ENCODE measurements at regions not wholly inside any gene's neighbourhood (a gene's known extent, or its start where the extent isn't known, plus 50 kb on each side); places are given as distances from the start of the nearest gene placed in this dataset.

DNA sequence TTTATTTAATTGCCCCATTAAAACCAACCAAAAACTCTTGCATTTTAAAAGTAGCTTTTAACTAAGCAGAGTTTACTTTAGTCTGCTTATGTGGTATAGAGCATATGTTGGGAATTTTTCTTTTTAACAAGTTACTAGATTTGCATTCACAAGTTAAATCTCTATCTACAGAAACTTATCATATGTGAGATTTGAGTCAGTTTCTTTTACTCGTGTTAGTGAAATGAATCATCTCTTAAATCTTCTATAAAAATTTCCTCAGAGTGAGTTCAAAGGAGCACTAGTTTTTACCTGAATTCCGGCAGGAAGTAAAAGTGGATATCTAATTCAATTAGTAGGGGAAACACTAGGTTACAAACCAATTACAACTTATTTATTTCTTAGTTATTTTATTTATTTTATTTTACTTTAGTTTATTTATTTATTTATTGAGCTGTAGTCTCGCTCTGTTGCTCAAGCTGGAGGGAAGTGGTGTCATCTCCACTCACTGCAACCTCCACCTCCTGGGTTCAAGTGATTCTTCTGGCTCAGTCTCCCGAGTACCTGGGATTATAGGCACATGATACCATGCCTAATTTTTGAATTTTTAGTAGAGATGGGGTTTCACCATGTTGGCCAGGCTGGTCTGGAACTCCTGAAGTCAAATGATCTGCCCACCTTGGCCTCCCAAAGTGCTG lies 1609.6 kb upstream of the B3GALT2 start:
- no peak overlapping the region for H2AFZ ChIP-seq
- no peak for TF ChIP-seq EZH2 (IDR thresholded peaks at IDR 0.05; ENCODE audit: borderline replicate concordance)
- TF ChIP-seq, protein P1, sequence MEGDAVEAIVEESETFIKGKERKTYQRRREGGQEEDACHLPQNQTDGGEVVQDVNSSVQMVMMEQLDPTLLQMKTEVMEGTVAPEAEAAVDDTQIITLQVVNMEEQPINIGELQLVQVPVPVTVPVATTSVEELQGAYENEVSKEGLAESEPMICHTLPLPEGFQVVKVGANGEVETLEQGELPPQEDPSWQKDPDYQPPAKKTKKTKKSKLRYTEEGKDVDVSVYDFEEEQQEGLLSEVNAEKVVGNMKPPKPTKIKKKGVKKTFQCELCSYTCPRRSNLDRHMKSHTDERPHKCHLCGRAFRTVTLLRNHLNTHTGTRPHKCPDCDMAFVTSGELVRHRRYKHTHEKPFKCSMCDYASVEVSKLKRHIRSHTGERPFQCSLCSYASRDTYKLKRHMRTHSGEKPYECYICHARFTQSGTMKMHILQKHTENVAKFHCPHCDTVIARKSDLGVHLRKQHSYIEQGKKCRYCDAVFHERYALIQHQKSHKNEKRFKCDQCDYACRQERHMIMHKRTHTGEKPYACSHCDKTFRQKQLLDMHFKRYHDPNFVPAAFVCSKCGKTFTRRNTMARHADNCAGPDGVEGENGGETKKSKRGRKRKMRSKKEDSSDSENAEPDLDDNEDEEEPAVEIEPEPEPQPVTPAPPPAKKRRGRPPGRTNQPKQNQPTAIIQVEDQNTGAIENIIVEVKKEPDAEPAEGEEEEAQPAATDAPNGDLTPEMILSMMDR (IDR thresholded peaks at IDR 0.05; ENCODE audit: poor library complexity), result no peak
- TF ChIP-seq EZH2phosphoT487 (IDR thresholded peaks at IDR 0.05; ENCODE audit: low read depth, severe bottlenecking, unreplicated experiment), result no peak
- H3K27ac ChIP-seq, result no peak overlapping the region
- 71% methylated on average over 4 of the region's 4 CpGs for WGBS (ENCODE audit: low lambda C conversion rate, missing lambda C conversion rate)
- no peaks in the 10 kb centered on the region for H3K27me3 ChIP-seq
- no peaks in the 10 kb centered on the region for H3K9me3 ChIP-seq (ENCODE audit: low read depth)
- H3K4me2 ChIP-seq, result no peak overlapping the region
- H3K9me2 ChIP-seq (replicated peaks; ENCODE audit: insufficient read depth), result no peaks in the 10 kb centered on the region
- H3K79me2 ChIP-seq, result no peaks in the 10 kb centered on the region
- no peak for DNase-seq (ENCODE audit: low spot score)
- no peaks in the 10 kb centered on the region for H4K20me1 ChIP-seq (ENCODE audit: insufficient read depth, poor library complexity, severe bottlenecking)
- H3K4me3 ChIP-seq, result no peak overlapping the region
- H3K36me3 ChIP-seq (replicated peaks; ENCODE audit: insufficient read depth, low read depth), result no peaks in the 10 kb centered on the region
- H3K4me1 ChIP-seq (ENCODE audit: insufficient read depth), result no peaks in the 10 kb centered on the region

GRCh38 chr1:194787001-194787400 lies 1600.6 kb upstream of the B3GALT2 start:
- no peak overlapping the region for H3K4me3 ChIP-seq
- no peaks in the 10 kb centered on the region for H3K79me2 ChIP-seq
- 84% methylated on average over 3 of the region's 3 CpGs for WGBS (ENCODE audit: low lambda C conversion rate, missing lambda C conversion rate)
- H3K9me2 ChIP-seq (replicated peaks; ENCODE audit: insufficient read depth), result no peaks in the 10 kb centered on the region
- no peaks in the 10 kb centered on the region for H3K27me3 ChIP-seq
- H3K4me1 ChIP-seq (ENCODE audit: insufficient read depth), result no peaks in the 10 kb centered on the region
- no peak for DNase-seq (ENCODE audit: low spot score)
- H3K4me2 ChIP-seq, result no peak overlapping the region
- TF ChIP-seq, protein P1 (IDR thresholded peaks at IDR 0.05; ENCODE audit: poor library complexity), result no peak
- TF ChIP-seq EZH2 (IDR thresholded peaks at IDR 0.05; ENCODE audit: borderline replicate concordance) (no peak), EZH2phosphoT487 (IDR thresholded peaks at IDR 0.05; ENCODE audit: low read depth, severe bottlenecking, unreplicated experiment) (no peak)
- H2AFZ ChIP-seq, result no peak overlapping the region
- no peaks in the 10 kb centered on the region for H4K20me1 ChIP-seq (ENCODE audit: insufficient read depth, poor library complexity, severe bottlenecking)
- no peaks in the 10 kb centered on the region for H3K36me3 ChIP-seq (replicated peaks; ENCODE audit: insufficient read depth, low read depth)
- H3K27ac ChIP-seq, result no peak overlapping the region
- no peaks in the 10 kb centered on the region for H3K9me3 ChIP-seq (ENCODE audit: low read depth)

GRCh38 chr1:194786027-194786426 lies 1599.6 kb upstream of the B3GALT2 start:
- Histone ChIP-seq H3K9me3 (ENCODE audit: low read depth) (no peaks in the 10 kb centered on the region), H3K27me3 (no peaks in the 10 kb centered on the region), H3K27ac (no peak overlapping the region), H4K20me1 (ENCODE audit: insufficient read depth, poor library complexity, severe bottlenecking) (no peaks in the 10 kb centered on the region), H3K9me2 (replicated peaks; ENCODE audit: insufficient read depth) (no peaks in the 10 kb centered on the region), H3K79me2 (no peaks in the 10 kb centered on the region), H2AFZ (no peak overlapping the region), H3K4me1 (ENCODE audit: insufficient read depth) (no peaks in the 10 kb centered on the region), H3K36me3 (replicated peaks; ENCODE audit: insufficient read depth, low read depth) (no peaks in the 10 kb centered on the region), H3K4me3 (no peak overlapping the region), H3K4me2 (no peak overlapping the region)
- TF ChIP-seq EZH2phosphoT487 (IDR thresholded peaks at IDR 0.05; ENCODE audit: low read depth, severe bottlenecking, unreplicated experiment) (no peak), EZH2 (IDR thresholded peaks at IDR 0.05; ENCODE audit: borderline replicate concordance) (no peak)
- TF ChIP-seq, protein P1 (IDR thresholded peaks at IDR 0.05; ENCODE audit: poor library complexity), result no peak
- 83% methylated on average over 4 of the region's 4 CpGs for WGBS (ENCODE audit: low lambda C conversion rate, missing lambda C conversion rate)
- no peak for DNase-seq (ENCODE audit: low spot score)
